ENCODE measurements at regions not wholly inside any gene's neighbourhood (a gene's known extent, or its start where the extent isn't known, plus 50 kb on each side); places are given as distances from the start of the nearest gene placed in this dataset.

DNA sequence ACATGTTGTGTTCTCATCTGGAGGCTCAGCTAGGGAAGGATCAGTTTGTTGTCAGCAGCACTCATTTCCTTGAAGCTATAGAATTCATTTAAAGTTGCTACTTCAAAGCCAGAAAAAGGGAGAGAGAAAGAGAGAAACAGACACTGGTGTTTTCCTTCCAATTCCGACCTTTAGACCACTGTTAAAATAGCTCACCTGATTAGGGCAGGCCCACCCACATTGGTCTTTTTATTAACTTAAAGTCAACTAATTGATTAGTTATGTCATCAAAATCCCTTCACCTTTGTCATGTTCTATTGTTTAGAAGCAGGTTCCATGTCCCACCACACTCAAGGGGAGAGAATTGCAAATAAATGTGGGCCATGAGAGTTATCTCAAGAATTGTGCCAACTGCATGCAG is 560.2 kb downstream of the PCDH17 start:
- TF ChIP-seq, protein P1, sequence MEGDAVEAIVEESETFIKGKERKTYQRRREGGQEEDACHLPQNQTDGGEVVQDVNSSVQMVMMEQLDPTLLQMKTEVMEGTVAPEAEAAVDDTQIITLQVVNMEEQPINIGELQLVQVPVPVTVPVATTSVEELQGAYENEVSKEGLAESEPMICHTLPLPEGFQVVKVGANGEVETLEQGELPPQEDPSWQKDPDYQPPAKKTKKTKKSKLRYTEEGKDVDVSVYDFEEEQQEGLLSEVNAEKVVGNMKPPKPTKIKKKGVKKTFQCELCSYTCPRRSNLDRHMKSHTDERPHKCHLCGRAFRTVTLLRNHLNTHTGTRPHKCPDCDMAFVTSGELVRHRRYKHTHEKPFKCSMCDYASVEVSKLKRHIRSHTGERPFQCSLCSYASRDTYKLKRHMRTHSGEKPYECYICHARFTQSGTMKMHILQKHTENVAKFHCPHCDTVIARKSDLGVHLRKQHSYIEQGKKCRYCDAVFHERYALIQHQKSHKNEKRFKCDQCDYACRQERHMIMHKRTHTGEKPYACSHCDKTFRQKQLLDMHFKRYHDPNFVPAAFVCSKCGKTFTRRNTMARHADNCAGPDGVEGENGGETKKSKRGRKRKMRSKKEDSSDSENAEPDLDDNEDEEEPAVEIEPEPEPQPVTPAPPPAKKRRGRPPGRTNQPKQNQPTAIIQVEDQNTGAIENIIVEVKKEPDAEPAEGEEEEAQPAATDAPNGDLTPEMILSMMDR (IDR thresholded peaks at IDR 0.05; ENCODE audit: control extremely low read depth, extremely low read depth, low read depth, missing control alignments), result no peak
- POLR2A ChIA-PET, result no interaction called here
- CTCF ChIA-PET, result interaction anchor here (1.0 kb wide), 1 partner anchor 9 kb away, joined by 3 read pairs; no protein-coding TSS in a partner anchor
- no peak for DNase-seq (ENCODE audit: extremely low spot score)

DNA sequence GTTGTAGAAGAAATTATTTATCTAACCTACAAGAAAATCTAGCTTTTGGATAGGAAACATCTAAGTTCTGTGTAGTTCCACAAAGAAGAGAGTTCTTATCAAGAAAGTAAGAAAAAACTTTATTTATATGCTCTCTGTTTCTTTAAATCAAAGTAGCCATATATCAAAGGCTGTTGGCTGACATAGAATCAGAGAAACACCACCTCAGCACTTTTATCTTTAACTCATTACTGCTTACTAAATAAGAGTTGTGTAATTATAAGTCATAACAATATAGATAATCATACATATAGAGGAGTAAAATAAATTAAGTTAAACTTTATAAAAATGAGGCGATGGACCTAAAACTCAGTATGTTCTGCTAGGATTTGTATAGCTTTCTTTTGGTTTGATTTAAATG is 570.6 kb downstream of the PCDH17 start:
- ChIA-PET CTCF (interaction anchor here (1.4 kb wide), 1 partner anchor 21 kb away, joined by 4 read pairs; no protein-coding TSS in a partner anchor), POLR2A (no interaction called here)
- DNase-seq (ENCODE audit: extremely low spot score), result no peak
- TF ChIP-seq, protein P1 (IDR thresholded peaks at IDR 0.05; ENCODE audit: control extremely low read depth, extremely low read depth, low read depth, missing control alignments), result no peak

DNA sequence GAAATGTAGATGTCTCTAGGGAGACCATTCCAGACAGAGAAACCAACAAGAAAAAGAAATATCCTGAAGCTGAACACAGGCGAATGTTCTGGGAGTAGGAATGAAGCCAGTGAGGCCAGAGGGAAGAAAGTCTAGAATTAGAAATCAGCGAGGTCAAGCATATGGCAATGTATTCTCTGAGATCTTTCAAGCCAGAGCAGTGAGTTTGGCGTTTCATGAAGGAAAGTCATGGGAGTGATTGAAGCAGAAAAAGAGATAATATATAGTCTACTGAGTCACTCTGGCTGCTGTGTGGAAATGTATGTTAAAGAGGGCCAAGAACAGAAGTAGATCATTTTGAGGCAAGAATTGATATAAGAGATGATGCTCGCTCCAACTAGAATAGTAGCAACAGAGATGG is 576.0 kb downstream of the PCDH17 start:
- no peak for DNase-seq (ENCODE audit: extremely low spot score)
- ChIA-PET CTCF (no interaction called here), POLR2A (no interaction called here)
- TF ChIP-seq, protein P1 (IDR thresholded peaks at IDR 0.05; ENCODE audit: control extremely low read depth, extremely low read depth, low read depth, missing control alignments), result no peak

DNA sequence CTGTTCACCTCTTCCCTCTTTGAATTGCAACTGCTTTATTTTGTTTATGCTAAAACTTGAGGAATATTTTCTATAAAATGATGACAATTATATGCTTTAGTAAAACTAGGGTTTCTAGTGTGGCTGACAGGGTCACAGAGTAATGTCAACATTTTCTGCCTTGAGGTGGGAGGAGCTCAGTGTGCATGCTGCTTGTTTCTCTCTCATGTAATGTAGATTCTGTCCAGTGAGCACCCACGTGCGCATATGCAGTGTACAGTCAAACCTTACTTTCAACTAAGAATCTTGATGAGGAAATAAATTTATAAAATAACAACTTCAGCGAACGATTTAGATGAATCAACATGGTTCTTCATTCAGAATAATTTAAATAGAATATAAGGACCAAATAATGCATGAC is 603.9 kb downstream of the PCDH17 start:
- ChIA-PET POLR2A (no interaction called here), CTCF (no interaction called here)

DNA sequence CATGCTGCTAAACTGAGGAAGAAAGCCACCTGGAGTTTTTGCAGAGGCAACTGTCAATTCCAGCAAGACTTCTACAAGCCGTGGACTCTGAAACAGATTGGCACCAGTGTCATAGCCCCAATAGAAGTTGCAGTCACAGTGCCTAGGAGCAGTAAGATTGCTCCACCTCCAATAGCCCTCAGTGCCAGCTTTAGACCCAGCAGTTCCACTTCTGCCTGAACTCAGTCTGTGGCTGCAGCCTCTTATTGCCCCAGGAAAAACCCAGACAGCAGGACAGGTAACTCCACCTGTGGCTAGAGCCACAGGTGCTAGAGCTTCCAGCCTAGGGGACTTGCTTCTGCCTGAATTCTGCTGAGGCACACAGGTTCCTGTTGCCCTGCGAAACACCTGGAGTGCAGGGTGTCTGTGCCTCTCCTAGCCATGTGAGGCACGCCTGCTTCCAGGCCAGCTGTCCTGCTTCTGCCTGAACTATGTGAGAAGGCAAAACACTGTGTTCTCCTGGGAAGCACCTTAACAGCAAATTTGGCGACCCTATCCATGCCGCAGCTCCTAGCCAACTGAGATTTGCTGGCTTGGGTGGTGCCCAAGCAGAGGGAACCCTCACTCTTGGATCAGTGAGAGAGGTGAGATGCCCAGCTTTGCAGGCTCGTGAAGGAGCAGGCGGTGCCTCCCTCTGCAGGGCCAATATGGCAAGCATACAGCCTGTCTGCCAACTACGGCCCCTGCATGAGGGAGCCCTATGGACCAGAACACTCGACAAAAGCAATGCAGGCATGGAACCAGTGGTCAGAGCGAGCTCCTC is 607.6 kb downstream of the PCDH17 start:
- no peak for DNase-seq (ENCODE audit: extremely low spot score)
- TF ChIP-seq, protein P1 (IDR thresholded peaks at IDR 0.05; ENCODE audit: control extremely low read depth, extremely low read depth, low read depth, missing control alignments), result no peak
- POLR2A ChIA-PET, result no interaction called here
- CTCF ChIA-PET, result no interaction called here

More for the DNA sequence above, 603.9 kb downstream of the PCDH17 start:
- DNase-seq (ENCODE audit: extremely low spot score), result no peak
- TF ChIP-seq, protein P1 (IDR thresholded peaks at IDR 0.05; ENCODE audit: control extremely low read depth, extremely low read depth, low read depth, missing control alignments), result no peak

DNA sequence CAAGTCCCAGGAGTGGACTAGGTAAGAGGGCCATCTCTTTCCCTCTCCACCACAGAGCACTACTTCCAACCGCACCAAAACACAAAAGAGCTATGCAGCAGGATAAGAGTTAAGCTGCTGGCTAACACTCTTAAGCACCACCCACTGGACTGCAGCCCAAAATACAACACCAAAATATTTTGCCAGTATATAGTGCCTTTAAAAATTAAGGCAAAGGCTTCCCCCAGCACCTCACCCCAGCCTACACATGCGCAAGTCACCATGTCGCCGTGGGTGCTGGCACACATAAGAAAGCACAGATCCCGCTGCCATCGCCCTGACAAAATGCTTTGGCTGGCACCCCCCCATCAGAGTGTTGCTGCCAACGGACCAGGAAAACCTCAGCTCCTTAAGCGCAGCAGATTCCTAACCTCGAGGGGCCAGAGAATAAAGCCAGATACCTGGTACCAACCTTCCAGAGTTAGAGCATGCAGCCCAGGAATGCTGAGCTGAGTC is 608.3 kb downstream of the PCDH17 start:
- POLR2A ChIA-PET, result no interaction called here
- TF ChIP-seq, protein P1 (IDR thresholded peaks at IDR 0.05; ENCODE audit: control extremely low read depth, extremely low read depth, low read depth, missing control alignments), result no peak
- CTCF ChIA-PET, result no interaction called here
- no peak for DNase-seq (ENCODE audit: extremely low spot score)
